ENCODE measurements at regions not wholly inside any gene's neighbourhood (a gene's known extent, or its start where the extent isn't known, plus 50 kb on each side); places are given as distances from the start of the nearest gene placed in this dataset.

DNA sequence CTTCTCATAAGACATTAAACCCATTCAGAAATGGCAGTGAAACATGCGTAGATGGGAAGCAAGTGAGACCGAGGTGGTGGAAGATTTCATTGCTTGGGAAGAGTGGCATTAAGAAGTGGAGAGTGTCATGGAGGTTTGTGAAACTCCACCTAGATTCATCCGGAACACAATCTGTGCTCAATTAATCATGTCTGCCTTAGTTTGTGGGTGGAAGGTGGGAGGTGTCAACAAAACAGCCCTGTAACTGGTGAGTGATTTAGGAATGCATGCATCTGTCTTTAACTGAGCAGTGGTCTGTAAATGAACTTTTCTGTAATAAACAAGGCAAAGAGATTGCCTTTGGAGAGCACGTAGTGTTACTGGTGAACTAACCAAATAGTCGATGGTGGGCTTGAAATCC, 113.7 kb downstream of the WNT5A start:
- ChIA-PET POLR2A (no interaction called here), CTCF (no interaction called here)
- H3K27ac ChIP-seq (ENCODE audit: low read depth, low read length): no peak overlapping the region
- no peak for DNase-seq (ENCODE audit: low read depth, low spot score)
- H3K9me3 ChIP-seq (ENCODE audit: control insufficient read depth, insufficient read depth, low read length): 0 out of 2 replicates have a peak, but pooled peaks cover 2% of the 10 kb centered on the region
- TF ChIP-seq, protein P1, sequence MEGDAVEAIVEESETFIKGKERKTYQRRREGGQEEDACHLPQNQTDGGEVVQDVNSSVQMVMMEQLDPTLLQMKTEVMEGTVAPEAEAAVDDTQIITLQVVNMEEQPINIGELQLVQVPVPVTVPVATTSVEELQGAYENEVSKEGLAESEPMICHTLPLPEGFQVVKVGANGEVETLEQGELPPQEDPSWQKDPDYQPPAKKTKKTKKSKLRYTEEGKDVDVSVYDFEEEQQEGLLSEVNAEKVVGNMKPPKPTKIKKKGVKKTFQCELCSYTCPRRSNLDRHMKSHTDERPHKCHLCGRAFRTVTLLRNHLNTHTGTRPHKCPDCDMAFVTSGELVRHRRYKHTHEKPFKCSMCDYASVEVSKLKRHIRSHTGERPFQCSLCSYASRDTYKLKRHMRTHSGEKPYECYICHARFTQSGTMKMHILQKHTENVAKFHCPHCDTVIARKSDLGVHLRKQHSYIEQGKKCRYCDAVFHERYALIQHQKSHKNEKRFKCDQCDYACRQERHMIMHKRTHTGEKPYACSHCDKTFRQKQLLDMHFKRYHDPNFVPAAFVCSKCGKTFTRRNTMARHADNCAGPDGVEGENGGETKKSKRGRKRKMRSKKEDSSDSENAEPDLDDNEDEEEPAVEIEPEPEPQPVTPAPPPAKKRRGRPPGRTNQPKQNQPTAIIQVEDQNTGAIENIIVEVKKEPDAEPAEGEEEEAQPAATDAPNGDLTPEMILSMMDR (IDR thresholded peaks at IDR 0.05; ENCODE audit: low read depth, low read length): no peak
- H3K4me3 ChIP-seq (ENCODE audit: low read depth, low read length): no peak overlapping the region
- no peaks in the 10 kb centered on the region for H3K27me3 ChIP-seq (ENCODE audit: control insufficient read depth, insufficient read depth, low read length)

DNA sequence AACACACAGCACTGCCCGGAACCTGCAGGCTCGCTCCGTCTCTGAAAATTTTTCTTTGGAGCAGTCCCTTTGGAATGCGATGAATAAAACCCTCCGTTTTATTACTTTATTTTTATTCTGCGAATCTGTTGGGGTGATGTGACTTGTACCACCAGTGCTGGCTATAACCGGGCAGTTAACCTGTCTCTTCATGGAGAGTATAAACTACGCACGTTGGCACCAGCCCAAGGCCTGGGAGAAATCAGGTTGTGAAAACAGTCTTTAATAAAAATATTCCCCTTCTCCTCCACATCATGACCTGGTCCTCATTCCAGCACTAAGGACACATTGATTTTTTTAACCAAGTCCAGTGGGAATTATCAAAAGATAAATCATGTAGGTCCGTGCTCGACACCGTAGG, 116.8 kb downstream of the WNT5A start:
- CTCF ChIA-PET: no interaction called here

DNA sequence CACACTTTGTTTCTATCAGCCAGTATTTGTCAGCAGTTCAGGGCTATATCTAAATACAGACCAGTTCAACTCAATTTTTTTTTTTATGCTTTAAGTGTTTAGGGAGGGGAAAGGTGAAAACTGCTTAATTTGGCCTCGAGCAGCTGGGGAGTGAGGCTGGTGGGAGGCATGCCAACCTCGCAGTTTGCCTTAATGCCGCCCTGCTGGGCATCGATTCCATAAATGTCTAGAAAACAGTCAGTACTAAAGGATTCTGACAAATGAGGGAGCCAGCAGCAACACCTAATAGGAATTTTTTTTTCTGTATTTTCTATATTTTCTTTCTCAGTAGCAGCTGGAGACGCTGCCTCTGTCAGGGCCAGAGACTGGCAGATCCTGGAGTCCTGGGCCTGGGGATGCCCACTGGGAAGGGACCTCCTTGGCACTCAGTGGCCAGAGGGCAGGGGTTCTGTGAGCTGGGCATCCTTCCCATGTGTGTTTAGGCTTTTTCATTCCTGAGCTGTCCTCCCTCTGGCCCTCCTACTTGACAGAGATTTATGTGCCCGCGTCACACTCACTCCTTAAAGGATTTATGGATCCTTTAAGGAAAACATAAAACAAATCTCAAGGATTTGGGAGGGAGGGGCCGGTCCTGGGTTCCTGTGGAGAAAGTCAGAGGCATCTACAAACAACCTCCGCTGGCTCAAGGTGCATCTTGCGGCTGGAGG, 117.8 kb downstream of the WNT5A start:
- Histone ChIP-seq H3K27ac (ENCODE audit: low read depth, low read length) (no peak overlapping the region), H3K4me3 (ENCODE audit: low read depth, low read length) (no peak overlapping the region), H3K9me3 (ENCODE audit: control insufficient read depth, insufficient read depth, low read length) (0 out of 2 replicates have a peak, but pooled peaks cover 2% of the 10 kb centered on the region), H3K27me3 (ENCODE audit: control insufficient read depth, insufficient read depth, low read length) (no peaks in the 10 kb centered on the region)
- CTCF ChIA-PET: no interaction called here
- POLR2A ChIA-PET: no interaction called here
- no peak for DNase-seq (ENCODE audit: low read depth, low spot score)
- TF ChIP-seq, protein P1 (IDR thresholded peaks at IDR 0.05; ENCODE audit: low read depth, low read length): no peak

More for the DNA sequence above, 116.8 kb downstream of the WNT5A start:
- TF ChIP-seq, protein P1 (IDR thresholded peaks at IDR 0.05; ENCODE audit: low read depth, low read length): no peak
- 0 out of 2 replicates have a peak, but pooled peaks cover 2% of the 10 kb centered on the region for H3K9me3 ChIP-seq (ENCODE audit: control insufficient read depth, insufficient read depth, low read length)
- no peak for DNase-seq (ENCODE audit: low read depth, low spot score)
- no peak overlapping the region for H3K4me3 ChIP-seq (ENCODE audit: low read depth, low read length)
- POLR2A ChIA-PET: no interaction called here
- H3K27ac ChIP-seq (ENCODE audit: low read depth, low read length): no peak overlapping the region
- H3K27me3 ChIP-seq (ENCODE audit: control insufficient read depth, insufficient read depth, low read length): no peaks in the 10 kb centered on the region

DNA sequence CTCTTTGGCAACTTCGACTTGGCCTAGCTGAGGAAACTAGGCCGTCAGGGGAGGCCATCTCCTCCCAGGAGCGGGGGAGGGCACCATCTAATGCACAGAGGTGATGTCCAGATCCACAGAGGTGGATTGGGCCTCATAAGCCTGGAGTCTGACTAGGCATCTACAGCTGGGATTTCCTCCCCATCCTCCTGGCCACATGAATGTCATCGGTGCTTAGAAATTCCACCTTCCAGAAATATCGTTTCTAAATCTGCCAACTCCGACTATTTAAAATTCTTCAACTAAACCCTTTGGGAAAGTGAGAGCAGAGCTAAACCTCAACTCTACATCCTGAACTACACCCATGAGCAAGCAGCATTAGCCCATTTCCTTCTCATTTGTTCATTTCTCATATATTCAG, 118.7 kb downstream of the WNT5A start:
- ChIA-PET POLR2A (no interaction called here), CTCF (no interaction called here)
- no peaks in the 10 kb centered on the region for H3K27me3 ChIP-seq (ENCODE audit: control insufficient read depth, insufficient read depth, low read length)
- no peak overlapping the region for H3K4me3 ChIP-seq (ENCODE audit: low read depth, low read length)
- TF ChIP-seq, protein P1 (IDR thresholded peaks at IDR 0.05; ENCODE audit: low read depth, low read length): no peak
- no peak overlapping the region for H3K27ac ChIP-seq (ENCODE audit: low read depth, low read length)
- DNase-seq (ENCODE audit: low read depth, low spot score): no peak
- 0 out of 2 replicates have a peak, but pooled peaks cover 2% of the 10 kb centered on the region for H3K9me3 ChIP-seq (ENCODE audit: control insufficient read depth, insufficient read depth, low read length)

DNA sequence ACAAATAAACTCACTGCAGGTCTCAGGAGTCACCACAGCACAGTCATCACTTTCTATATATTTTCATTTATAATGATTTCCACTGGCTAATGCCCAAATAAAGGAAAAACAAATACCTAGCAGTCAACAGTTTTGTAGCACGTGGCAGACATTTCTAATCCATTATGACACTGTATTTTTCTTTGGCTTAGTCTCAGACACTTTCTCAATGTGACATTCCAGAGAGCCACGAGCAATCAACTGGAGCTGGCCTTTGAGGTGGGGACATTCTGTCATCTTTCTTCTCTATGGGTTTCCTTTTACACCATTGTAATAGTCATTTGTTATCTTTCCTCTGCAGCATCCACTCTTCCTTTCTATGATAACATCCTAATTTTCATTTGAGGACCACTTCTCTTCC, 119.7 kb downstream of the WNT5A start:
- POLR2A ChIA-PET: no interaction called here

More for the DNA sequence above, 119.7 kb downstream of the WNT5A start:
- no peak overlapping the region for H3K4me3 ChIP-seq (ENCODE audit: low read depth, low read length)
- no peak overlapping the region for H3K27ac ChIP-seq (ENCODE audit: low read depth, low read length)
- TF ChIP-seq, protein P1 (IDR thresholded peaks at IDR 0.05; ENCODE audit: low read depth, low read length): no peak
- H3K9me3 ChIP-seq (ENCODE audit: control insufficient read depth, insufficient read depth, low read length): 0 out of 2 replicates have a peak, but pooled peaks cover 2% of the 10 kb centered on the region
- no peaks in the 10 kb centered on the region for H3K27me3 ChIP-seq (ENCODE audit: control insufficient read depth, insufficient read depth, low read length)
- no peak for DNase-seq (ENCODE audit: low read depth, low spot score)
- CTCF ChIA-PET: no interaction called here
